ENCODE measurements at regions not wholly inside any gene's neighbourhood (a gene's known extent, or its start where the extent isn't known, plus 50 kb on each side); places are given as distances from the start of the nearest gene placed in this dataset.

DNA sequence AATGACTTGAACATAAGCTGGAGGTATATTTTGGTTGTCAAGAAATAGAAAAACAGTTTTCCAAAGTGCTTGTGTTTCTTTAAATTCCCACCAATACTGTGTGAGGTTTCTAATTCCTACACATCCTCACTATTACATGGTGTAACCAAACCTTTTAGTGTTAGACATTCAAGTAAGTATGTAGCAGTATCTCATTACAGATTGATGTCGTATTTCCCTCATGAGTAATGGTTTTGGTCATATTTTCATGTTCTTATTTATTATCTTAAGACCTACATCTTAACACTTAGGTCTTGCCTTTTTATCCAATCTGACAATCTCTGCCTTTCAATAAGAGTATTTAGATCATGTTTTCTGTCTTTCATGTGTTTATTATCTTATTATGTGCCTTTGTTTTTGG, 253.7 kb upstream of the ANXA10 start:
- peaks cover 4% of the 10 kb centered on the region; the same call in 1 of the 2 replicates for H3K9me3 ChIP-seq (ENCODE audit: control insufficient read depth, insufficient read depth, low read depth, low read length)
- TF ChIP-seq TCF7L2 (IDR thresholded peaks at IDR 0.05; ENCODE audit: low read depth, low read length): no peak
- TF ChIP-seq, protein P1, sequence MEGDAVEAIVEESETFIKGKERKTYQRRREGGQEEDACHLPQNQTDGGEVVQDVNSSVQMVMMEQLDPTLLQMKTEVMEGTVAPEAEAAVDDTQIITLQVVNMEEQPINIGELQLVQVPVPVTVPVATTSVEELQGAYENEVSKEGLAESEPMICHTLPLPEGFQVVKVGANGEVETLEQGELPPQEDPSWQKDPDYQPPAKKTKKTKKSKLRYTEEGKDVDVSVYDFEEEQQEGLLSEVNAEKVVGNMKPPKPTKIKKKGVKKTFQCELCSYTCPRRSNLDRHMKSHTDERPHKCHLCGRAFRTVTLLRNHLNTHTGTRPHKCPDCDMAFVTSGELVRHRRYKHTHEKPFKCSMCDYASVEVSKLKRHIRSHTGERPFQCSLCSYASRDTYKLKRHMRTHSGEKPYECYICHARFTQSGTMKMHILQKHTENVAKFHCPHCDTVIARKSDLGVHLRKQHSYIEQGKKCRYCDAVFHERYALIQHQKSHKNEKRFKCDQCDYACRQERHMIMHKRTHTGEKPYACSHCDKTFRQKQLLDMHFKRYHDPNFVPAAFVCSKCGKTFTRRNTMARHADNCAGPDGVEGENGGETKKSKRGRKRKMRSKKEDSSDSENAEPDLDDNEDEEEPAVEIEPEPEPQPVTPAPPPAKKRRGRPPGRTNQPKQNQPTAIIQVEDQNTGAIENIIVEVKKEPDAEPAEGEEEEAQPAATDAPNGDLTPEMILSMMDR (IDR thresholded peaks at IDR 0.05): no peak
- no peak for TF ChIP-seq POLR2AphosphoS5 (IDR thresholded peaks at IDR 0.05; ENCODE audit: low read depth, low read length)
- no peak for TF ChIP-seq SIN3A (IDR thresholded peaks at IDR 0.05; ENCODE audit: borderline replicate concordance, insufficient read depth, low read depth, low read length)
- TF ChIP-seq, protein P2, sequence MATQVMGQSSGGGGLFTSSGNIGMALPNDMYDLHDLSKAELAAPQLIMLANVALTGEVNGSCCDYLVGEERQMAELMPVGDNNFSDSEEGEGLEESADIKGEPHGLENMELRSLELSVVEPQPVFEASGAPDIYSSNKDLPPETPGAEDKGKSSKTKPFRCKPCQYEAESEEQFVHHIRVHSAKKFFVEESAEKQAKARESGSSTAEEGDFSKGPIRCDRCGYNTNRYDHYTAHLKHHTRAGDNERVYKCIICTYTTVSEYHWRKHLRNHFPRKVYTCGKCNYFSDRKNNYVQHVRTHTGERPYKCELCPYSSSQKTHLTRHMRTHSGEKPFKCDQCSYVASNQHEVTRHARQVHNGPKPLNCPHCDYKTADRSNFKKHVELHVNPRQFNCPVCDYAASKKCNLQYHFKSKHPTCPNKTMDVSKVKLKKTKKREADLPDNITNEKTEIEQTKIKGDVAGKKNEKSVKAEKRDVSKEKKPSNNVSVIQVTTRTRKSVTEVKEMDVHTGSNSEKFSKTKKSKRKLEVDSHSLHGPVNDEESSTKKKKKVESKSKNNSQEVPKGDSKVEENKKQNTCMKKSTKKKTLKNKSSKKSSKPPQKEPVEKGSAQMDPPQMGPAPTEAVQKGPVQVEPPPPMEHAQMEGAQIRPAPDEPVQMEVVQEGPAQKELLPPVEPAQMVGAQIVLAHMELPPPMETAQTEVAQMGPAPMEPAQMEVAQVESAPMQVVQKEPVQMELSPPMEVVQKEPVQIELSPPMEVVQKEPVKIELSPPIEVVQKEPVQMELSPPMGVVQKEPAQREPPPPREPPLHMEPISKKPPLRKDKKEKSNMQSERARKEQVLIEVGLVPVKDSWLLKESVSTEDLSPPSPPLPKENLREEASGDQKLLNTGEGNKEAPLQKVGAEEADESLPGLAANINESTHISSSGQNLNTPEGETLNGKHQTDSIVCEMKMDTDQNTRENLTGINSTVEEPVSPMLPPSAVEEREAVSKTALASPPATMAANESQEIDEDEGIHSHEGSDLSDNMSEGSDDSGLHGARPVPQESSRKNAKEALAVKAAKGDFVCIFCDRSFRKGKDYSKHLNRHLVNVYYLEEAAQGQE (IDR thresholded peaks at IDR 0.05; ENCODE audit: insufficient read depth in 1 of 2, low read depth in 2 of 2, low read length in 1 of 2): no peak
- ChIA-PET CTCF (no interaction called here), POLR2A (no interaction called here)
- intact Hi-C loops (cut with micrococcal nuclease; ENCODE audit: unreplicated experiment) (no loop called here), in situ Hi-C loops (cut with HindIII; ENCODE audit: low pct_unique_long_range_greater_than_20kb, low sequenced_read_pairs) (no loop called here)
- no peaks in the 10 kb centered on the region for H3K4me1 ChIP-seq (ENCODE audit: control insufficient read depth, insufficient read depth, low read length)
- H3K27ac ChIP-seq (ENCODE audit: low read length): no peak overlapping the region
- no peaks in the 10 kb centered on the region for H3K36me3 ChIP-seq (ENCODE audit: control insufficient read depth, insufficient read depth, low read length)
- no peaks in the 10 kb centered on the region for H3K27me3 ChIP-seq (ENCODE audit: control insufficient read depth, insufficient read depth, low read length)
- no TSS peak for BruUV-seq (replicated peaks)
- no peak for DNase-seq (ENCODE audit: low read depth, low spot score)
- no peak overlapping the region for H3K4me3 ChIP-seq (ENCODE audit: low read depth in 2 of 2, low read length in 2 of 2)
- ATAC-seq: no peak

DNA sequence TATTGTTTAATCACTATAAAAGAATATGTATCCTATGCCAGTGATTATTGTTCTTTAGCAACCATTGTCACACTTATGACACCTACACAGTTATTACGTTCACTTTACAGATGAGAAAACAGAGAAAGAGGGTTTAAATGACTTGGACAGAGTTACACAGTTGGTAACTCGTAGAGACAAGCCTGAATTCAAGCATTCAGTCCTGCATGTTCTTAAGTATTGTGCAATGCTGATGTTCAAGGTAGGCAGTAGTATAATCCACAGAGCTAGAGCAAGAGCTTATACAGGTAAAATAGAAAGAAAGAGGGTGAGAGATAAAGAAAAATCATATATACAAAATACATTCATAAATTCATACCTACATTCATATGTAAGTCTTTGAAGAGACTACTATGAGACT, 249.8 kb upstream of the ANXA10 start:
- Histone ChIP-seq H3K27ac (ENCODE audit: low read length) (no peak overlapping the region), H3K4me1 (ENCODE audit: control insufficient read depth, insufficient read depth, low read length) (no peaks in the 10 kb centered on the region), H3K27me3 (ENCODE audit: control insufficient read depth, insufficient read depth, low read length) (no peaks in the 10 kb centered on the region), H3K36me3 (ENCODE audit: control insufficient read depth, insufficient read depth, low read length) (no peaks in the 10 kb centered on the region), H3K4me3 (ENCODE audit: low read depth in 2 of 2, low read length in 2 of 2) (no peak overlapping the region), H3K9me3 (ENCODE audit: control insufficient read depth, insufficient read depth, low read depth, low read length) (peaks cover 4% of the 10 kb centered on the region; the same call in 1 of the 2 replicates)
- no TSS peak for BruUV-seq (replicated peaks)
- DNase-seq (ENCODE audit: low read depth, low spot score): no peak
- ATAC-seq: no peak
- ChIA-PET POLR2A (no interaction called here), CTCF (no interaction called here)
- in situ Hi-C loops (cut with HindIII; ENCODE audit: low pct_unique_long_range_greater_than_20kb, low sequenced_read_pairs): no loop called here
- TF ChIP-seq, protein P1 (IDR thresholded peaks at IDR 0.05): no peak
- TF ChIP-seq TCF7L2 (IDR thresholded peaks at IDR 0.05; ENCODE audit: low read depth, low read length): no peak
- no peak for TF ChIP-seq POLR2AphosphoS5 (IDR thresholded peaks at IDR 0.05; ENCODE audit: low read depth, low read length)
- TF ChIP-seq SIN3A (IDR thresholded peaks at IDR 0.05; ENCODE audit: borderline replicate concordance, insufficient read depth, low read depth, low read length): no peak
- TF ChIP-seq, protein P2 (IDR thresholded peaks at IDR 0.05; ENCODE audit: insufficient read depth in 1 of 2, low read depth in 2 of 2, low read length in 1 of 2): no peak
- intact Hi-C loops (cut with micrococcal nuclease; ENCODE audit: unreplicated experiment): no loop called here

Data from Panc1 (cell line).